PC-3 (cell line): ENCODE measurements at regions not wholly inside any gene's neighbourhood (a gene's known extent, or its start where the extent isn't known, plus 50 kb on each side); places are given as distances from the start of the nearest gene placed in this dataset.

Experiments used
- ATAC-seq: fragments of 200-7000 bp; cut with Tn5 transposase; 2 replicates; pipeline ENCODE4 v1.9.1; 2020; ENCODE audit warnings: mild to moderate bottlenecking, moderate library complexity
- BruUV-seq: library from RNA; stranded (reverse); fragments of 400-500 nt; replicated peaks from 2 replicates; lab custom pipeline; 2021; lab: Mats Ljungman, UMichigan
- CTCF ChIA-PET: fragments of 300-600 bp; sonication (Branson Sonifier 250); formaldehyde crosslinking; loops from one replicate; lab custom pipeline; 2022; ENCODE audit warnings: antibody characterized with exemption; lab: Charles Lee
- POLR2A ChIA-PET: fragments of 300-600 bp; sonication (Branson Sonifier 250); formaldehyde crosslinking; loops from one replicate; lab custom pipeline; 2022; ENCODE audit warnings: antibody characterized with exemption; ENCODE audit not compliant: unreplicated experiment; lab: Charles Lee
- DNase-seq: peaks from one replicate; pipeline ENCODE4 v3.0.0-alpha.2; 2015
- H2AFZ ChIP-seq: fragments of 300-600 bp; sonication (generic); 2 replicates; pipeline ENCODE4 v1.6.0; 2016; ENCODE audit warnings: antibody characterized with exemption, low read length
- H3F3A ChIP-seq: fragments of 300-600 bp; sonication (generic); one replicate; pipeline ENCODE4 v1.6.0; 2017; ENCODE audit warnings: antibody characterized with exemption, low read length, control low read depth, mild to moderate bottlenecking; ENCODE audit not compliant: unreplicated experiment
- H3K27ac ChIP-seq: fragments of 300-600 bp; sonication (generic); 2 replicates; pipeline ENCODE4 v1.5.1; 2016; ENCODE audit warnings: mild to moderate bottlenecking, low read length
- H3K27me3 ChIP-seq: fragments of 300-600 bp; sonication (generic); 2 replicates; pipeline ENCODE4 v1.6.1; 2016; ENCODE audit warnings: low read length, mixed read lengths
- H3K36me3 ChIP-seq: fragments of 300-600 bp; sonication (generic); 2 replicates; pipeline ENCODE4 v1.6.1; 2016; ENCODE audit warnings: low read depth, mixed run types, low read length, mixed read lengths
- H3K4me1 ChIP-seq: fragments of 300-600 bp; sonication (generic); 2 replicates; pipeline ENCODE4 v1.5.1; 2016; ENCODE audit warnings: low read length; ENCODE audit not compliant: insufficient read depth
- H3K4me2 ChIP-seq: fragments of 300-600 bp; sonication (generic); 2 replicates; pipeline ENCODE4 v1.6.0; 2016; ENCODE audit warnings: low read length
- H3K4me3 ChIP-seq: fragments of 300-600 bp; sonication (generic); 2 replicates; pipeline ENCODE4 v1.5.1; 2016; ENCODE audit warnings: mild to moderate bottlenecking, low read length, mixed read lengths
- H3K79me2 ChIP-seq: fragments of 300-600 bp; sonication (generic); 2 replicates; pipeline ENCODE4 v1.6.1; 2017; ENCODE audit warnings: low read length, mixed read lengths
- H3K9ac ChIP-seq: fragments of 300-600 bp; sonication (generic); 2 replicates; pipeline ENCODE4 v1.6.0; 2016; ENCODE audit warnings: mild to moderate bottlenecking, low read length
- H3K9me2 ChIP-seq: fragments of 300-600 bp; sonication (generic); replicated peaks from 2 replicates; pipeline ENCODE4 v1.6.1; 2016; ENCODE audit warnings: mixed run types, low read length, mixed read lengths
- H3K9me3 ChIP-seq: fragments of 300-600 bp; sonication (generic); 2 replicates; pipeline ENCODE4 v1.6.1; 2016; ENCODE audit warnings: low read length, mixed read lengths
- H4K20me1 ChIP-seq: fragments of 300-600 bp; sonication (generic); 2 replicates; pipeline ENCODE4 v1.6.1; 2016; ENCODE audit warnings: low read length, mixed read lengths
- CTCF ChIP-seq: fragments of 300-600 bp; sonication (generic); conservative IDR thresholded peaks from 2 replicates; pipeline ENCODE4 v1.5.1; 2017; ENCODE audit warnings: antibody characterized with exemption, low read depth, mild to moderate bottlenecking, low read length
- EZH2 ChIP-seq: fragments of 300-600 bp; sonication (generic); IDR thresholded peaks from one replicate; pipeline ENCODE4 v1.6.1; 2017; ENCODE audit warnings: antibody characterized with exemption, mild to moderate bottlenecking, low read length; ENCODE audit not compliant: unreplicated experiment
- EZH2phosphoT487 ChIP-seq: fragments of 300-600 bp; sonication (generic); IDR thresholded peaks from 2 replicates; pipeline ENCODE4 v1.6.1; 2018; ENCODE audit warnings: mild to moderate bottlenecking, antibody characterized with exemption, low read length, borderline replicate concordance
- intact Hi-C: fragments of 100-400 bp; cut with micrococcal nuclease; formaldehyde crosslinking; loops from 2 replicates; pipeline ENCODE4 v1.9.0; 2023

GRCh38 chr18:78087338-78087737 is 837.7 kb downstream of the GALR1 start:
- Histone ChIP-seq H3K27me3 (peaks cover 12% of the 10 kb centered on the region), H3F3A (no peaks in the 10 kb centered on the region), H2AFZ (no peak overlapping the region), H3K9ac (no peak overlapping the region), H3K79me2 (no peaks in the 10 kb centered on the region), H3K9me2 (no peaks in the 10 kb centered on the region), H3K27ac (no peak overlapping the region), H3K4me3 (no peak overlapping the region), H3K4me1 (no peaks in the 10 kb centered on the region), H4K20me1 (no peaks in the 10 kb centered on the region), H3K36me3 (no peaks in the 10 kb centered on the region), H3K4me2 (no peak overlapping the region), H3K9me3 (no peaks in the 10 kb centered on the region)
- DNase-seq (no peak), ATAC-seq (no peak)
- no peak for TF ChIP-seq EZH2phosphoT487
- TF ChIP-seq CTCF: no peak
- no peak for TF ChIP-seq EZH2
- ChIA-PET POLR2A (no interaction called here), CTCF (no interaction called here)
- BruUV-seq: no TSS peak
- intact Hi-C loops: no loop called here

GRCh38 chr18:78090584-78090983 is 840.9 kb downstream of the GALR1 start:
- intact Hi-C loops: no loop called here
- no peaks in the 10 kb centered on the region for H3K9me3 ChIP-seq
- DNase-seq (no peak), ATAC-seq (no peak)
- no peaks in the 10 kb centered on the region for H3K36me3 ChIP-seq
- no peaks in the 10 kb centered on the region for H3F3A ChIP-seq
- CTCF ChIA-PET: no interaction called here
- H3K79me2 ChIP-seq: no peaks in the 10 kb centered on the region
- no peak overlapping the region for H3K4me3 ChIP-seq
- H3K4me1 ChIP-seq: no peaks in the 10 kb centered on the region
- H3K4me2 ChIP-seq: no peak overlapping the region
- POLR2A ChIA-PET: no interaction called here
- TF ChIP-seq EZH2: no peak
- TF ChIP-seq EZH2phosphoT487: no peak
- TF ChIP-seq CTCF: no peak
- no TSS peak for BruUV-seq
- H3K9ac ChIP-seq: no peak overlapping the region
- H3K27me3 ChIP-seq: peaks cover 11% of the 10 kb centered on the region
- H4K20me1 ChIP-seq: no peaks in the 10 kb centered on the region
- no peak overlapping the region for H2AFZ ChIP-seq
- H3K27ac ChIP-seq: no peak overlapping the region
- H3K9me2 ChIP-seq: no peaks in the 10 kb centered on the region

GRCh38 chr18:78092901-78093300 is 843.3 kb downstream of the GALR1 start:
- H3K27ac ChIP-seq: no peak overlapping the region
- no peaks in the 10 kb centered on the region for H4K20me1 ChIP-seq
- intact Hi-C loops: no loop called here
- ChIA-PET CTCF (no interaction called here), POLR2A (no interaction called here)
- H3K4me1 ChIP-seq: no peaks in the 10 kb centered on the region
- no peak for ATAC-seq
- no peaks in the 10 kb centered on the region for H3F3A ChIP-seq
- peaks cover 8% of the 10 kb centered on the region; the same call in 1 of the 2 replicates for H3K27me3 ChIP-seq
- H3K9me3 ChIP-seq: no peaks in the 10 kb centered on the region
- H3K4me3 ChIP-seq: no peak overlapping the region
- H3K9ac ChIP-seq: no peak overlapping the region
- H3K4me2 ChIP-seq: no peak overlapping the region
- H3K36me3 ChIP-seq: no peaks in the 10 kb centered on the region
- no peaks in the 10 kb centered on the region for H3K79me2 ChIP-seq
- no peaks in the 10 kb centered on the region for H3K9me2 ChIP-seq
- DNase-seq: no peak
- TF ChIP-seq CTCF: no peak
- no peak for TF ChIP-seq EZH2
- no peak for TF ChIP-seq EZH2phosphoT487
- no TSS peak for BruUV-seq
- H2AFZ ChIP-seq: no peak overlapping the region
